Nucleus accumbens (tissue), 56 donors: ENCODE measurements at regions not wholly inside any gene's neighbourhood (a gene's known extent, or its start where the extent isn't known, plus 50 kb on each side); places are given as distances from the start of the nearest gene placed in this dataset.
"Not testable (repeated sequence)": the region's sequence is repeated elsewhere in the genome, so short reads cannot be mapped to it uniquely, and the experiment has no call there.

Source experiments
- DNase-seq, 56 donors: peaks; one replicate each; lab custom pipeline; 2025; lab: John Stamatoyannopoulos, UW

GRCh38 chr6:125354649-125355048 is 52.9 kb upstream of the HDDC2 start:
- no peak for DNase-seq

- DNase-seq, result peak in 1 of 56 donors; percentile 4
Observed at GRCh38 chr6:125356884-125357283, 55.1 kb upstream of the HDDC2 start.

- DNase-seq, result peak in 7 of 56 donors; percentile 2 to 47 (median 17)
Observed at GRCh38 chr6:125357515-125358256, 55.9 kb upstream of the HDDC2 start.

- peak in 7 of 56 donors; percentile 1 to 37 (median 15) for DNase-seq
Observed at GRCh38 chr6:125358898-125359297, 57.1 kb upstream of the HDDC2 start.

GRCh38 chr6:125361868-125362267 is 60.1 kb upstream of the HDDC2 start:
- no peak for DNase-seq

GRCh38 chr6:125363039-125363823 is 61.5 kb upstream of the HDDC2 start:
- DNase-seq, result peak in 31 of 56 donors; percentile 11 to 65 (median 40)

- peak in 2 of 56 donors; percentile 18 to 25 for DNase-seq
Observed at GRCh38 chr6:125363824-125364165, 62.0 kb upstream of the HDDC2 start.

GRCh38 chr6:125365230-125365629 is 63.5 kb upstream of the HDDC2 start:
- DNase-seq, result no peak

GRCh38 chr6:125367036-125367782 is 65.4 kb upstream of the HDDC2 start:
- no peak for DNase-seq

- no peak for DNase-seq
Observed at GRCh38 chr6:125370343-125370742, 68.6 kb upstream of the HDDC2 start.

- DNase-seq, result no peak
Observed at GRCh38 chr6:125375013-125375412, 73.2 kb upstream of the HDDC2 start.

- no peak for DNase-seq
Observed at GRCh38 chr6:125375821-125376220, 74.1 kb upstream of the HDDC2 start.

- no peak for DNase-seq
Observed at GRCh38 chr6:125377621-125378020, 75.9 kb upstream of the HDDC2 start.

GRCh38 chr6:125379174-125379573 is 77.4 kb upstream of the HDDC2 start:
- DNase-seq, result no peak

- no peak for DNase-seq
Observed at GRCh38 chr6:125380474-125380873, 78.7 kb upstream of the HDDC2 start.

- not testable (repeated sequence) for DNase-seq
Observed at GRCh38 chr6:125386337-125386736, 84.6 kb upstream of the HDDC2 start.

- DNase-seq, result no peak
Observed at GRCh38 chr6:125392682-125393081, 90.9 kb upstream of the HDDC2 start.

- no peak for DNase-seq
Observed at GRCh38 chr6:125393449-125393858, 91.7 kb upstream of the HDDC2 start.

- DNase-seq, result no peak
Observed at GRCh38 chr6:125406741-125407140, 105.0 kb upstream of the HDDC2 start.

GRCh38 chr6:125414507-125414906 is 112.7 kb upstream of the HDDC2 start:
- DNase-seq, result no peak

GRCh38 chr6:125415913-125416312 is 114.1 kb upstream of the HDDC2 start:
- no peak for DNase-seq
